ENCODE measurements at regions not wholly inside any gene's neighbourhood (a gene's known extent, or its start where the extent isn't known, plus 50 kb on each side); places are given as distances from the start of the nearest gene placed in this dataset.

DNA sequence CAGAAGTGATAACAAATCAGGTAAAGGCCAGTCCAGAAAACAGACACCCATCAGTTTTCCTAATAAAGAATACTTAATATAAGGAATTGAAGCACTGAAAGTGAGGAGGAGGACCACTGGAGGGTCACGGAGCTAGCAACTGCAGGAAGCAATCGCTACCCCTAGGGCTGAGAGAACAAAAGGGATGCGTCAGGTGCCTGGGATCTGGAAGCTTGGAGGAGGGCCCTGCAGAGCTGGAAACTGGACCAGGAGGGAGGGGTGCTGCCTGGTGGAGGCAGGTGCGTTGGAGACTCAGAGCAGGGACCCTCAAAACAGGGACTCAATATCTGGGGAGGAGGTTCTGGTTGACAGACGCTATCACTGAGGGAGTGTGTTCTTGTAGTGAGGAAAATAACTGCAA lies 308.1 kb upstream of the RASGRP1 start:
- H3K4me3 ChIP-seq (ENCODE audit: control insufficient read depth, low read depth, low read length), result no peak overlapping the region
- TF ChIP-seq, protein P1, sequence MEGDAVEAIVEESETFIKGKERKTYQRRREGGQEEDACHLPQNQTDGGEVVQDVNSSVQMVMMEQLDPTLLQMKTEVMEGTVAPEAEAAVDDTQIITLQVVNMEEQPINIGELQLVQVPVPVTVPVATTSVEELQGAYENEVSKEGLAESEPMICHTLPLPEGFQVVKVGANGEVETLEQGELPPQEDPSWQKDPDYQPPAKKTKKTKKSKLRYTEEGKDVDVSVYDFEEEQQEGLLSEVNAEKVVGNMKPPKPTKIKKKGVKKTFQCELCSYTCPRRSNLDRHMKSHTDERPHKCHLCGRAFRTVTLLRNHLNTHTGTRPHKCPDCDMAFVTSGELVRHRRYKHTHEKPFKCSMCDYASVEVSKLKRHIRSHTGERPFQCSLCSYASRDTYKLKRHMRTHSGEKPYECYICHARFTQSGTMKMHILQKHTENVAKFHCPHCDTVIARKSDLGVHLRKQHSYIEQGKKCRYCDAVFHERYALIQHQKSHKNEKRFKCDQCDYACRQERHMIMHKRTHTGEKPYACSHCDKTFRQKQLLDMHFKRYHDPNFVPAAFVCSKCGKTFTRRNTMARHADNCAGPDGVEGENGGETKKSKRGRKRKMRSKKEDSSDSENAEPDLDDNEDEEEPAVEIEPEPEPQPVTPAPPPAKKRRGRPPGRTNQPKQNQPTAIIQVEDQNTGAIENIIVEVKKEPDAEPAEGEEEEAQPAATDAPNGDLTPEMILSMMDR (IDR thresholded peaks at IDR 0.05; ENCODE audit: control insufficient read depth, insufficient read depth, low read depth, low read length, missing control alignments), result no peak
- no peak for DNase-seq (ENCODE audit: low read depth)

DNA sequence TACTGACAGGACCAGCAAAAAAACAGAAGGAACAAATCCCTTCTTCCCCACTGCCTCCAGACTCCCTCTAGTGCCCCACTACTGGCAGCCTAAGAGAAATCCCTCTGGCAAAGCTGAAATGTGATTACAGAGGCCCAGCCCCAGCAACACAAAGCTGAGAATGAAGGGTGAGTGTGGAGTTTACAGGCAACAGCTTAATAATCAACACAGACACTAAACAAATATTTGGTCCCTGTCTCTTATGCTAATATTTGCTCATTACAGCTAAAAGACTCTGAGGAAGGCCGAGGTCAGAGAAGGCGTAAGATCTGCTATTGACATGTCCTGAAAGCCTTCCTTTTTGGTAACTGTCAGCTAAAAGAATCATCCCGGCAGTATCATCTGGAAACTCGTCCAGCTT lies 308.5 kb upstream of the RASGRP1 start:
- TF ChIP-seq, protein P1 (IDR thresholded peaks at IDR 0.05; ENCODE audit: control insufficient read depth, insufficient read depth, low read depth, low read length, missing control alignments), result no peak
- DNase-seq (ENCODE audit: low read depth), result no peak

GRCh38 chr15:38874464-38874863 lies 309.9 kb upstream of the RASGRP1 start:
- TF ChIP-seq, protein P1 (IDR thresholded peaks at IDR 0.05; ENCODE audit: control insufficient read depth, insufficient read depth, low read depth, low read length, missing control alignments), result no peak
- H3K4me3 ChIP-seq (ENCODE audit: control insufficient read depth, low read depth, low read length), result no peak overlapping the region
- no peak for DNase-seq (ENCODE audit: low read depth)

More for the DNA sequence above, 308.5 kb upstream of the RASGRP1 start:
- no peak overlapping the region for H3K4me3 ChIP-seq (ENCODE audit: control insufficient read depth, low read depth, low read length)

- TF ChIP-seq, protein P1 (IDR thresholded peaks at IDR 0.05; ENCODE audit: control insufficient read depth, insufficient read depth, low read depth, low read length, missing control alignments), result no peak
- no peak for DNase-seq (ENCODE audit: low read depth)
- no peak overlapping the region for H3K4me3 ChIP-seq (ENCODE audit: control insufficient read depth, low read depth, low read length)
These were observed 311.6 kb upstream of the RASGRP1 start for GRCh38 chr15:38876211-38876610.

DNA sequence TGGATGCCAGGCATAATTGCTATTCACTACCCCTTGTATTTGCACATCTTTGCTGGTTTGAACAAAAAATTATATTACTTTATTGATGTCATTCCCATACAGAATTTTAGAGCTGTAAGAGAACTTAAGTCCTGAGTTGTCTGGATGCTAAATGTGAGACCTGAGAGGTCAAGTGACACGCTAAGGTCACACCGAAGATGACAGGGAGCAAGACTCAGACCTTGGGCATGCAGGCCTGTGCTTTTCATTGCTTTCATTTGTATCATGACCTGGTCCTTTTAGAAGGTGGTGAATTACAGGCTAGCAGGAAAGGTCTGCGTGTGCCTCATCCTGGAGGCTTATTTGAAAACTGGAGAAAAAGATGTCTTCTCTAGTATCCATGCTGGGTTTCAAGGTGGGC lies 312.0 kb upstream of the RASGRP1 start:
- TF ChIP-seq, protein P1 (IDR thresholded peaks at IDR 0.05; ENCODE audit: control insufficient read depth, insufficient read depth, low read depth, low read length, missing control alignments), result no peak
- no peak for DNase-seq (ENCODE audit: low read depth)
- H3K4me3 ChIP-seq (ENCODE audit: control insufficient read depth, low read depth, low read length), result no peak overlapping the region

DNA sequence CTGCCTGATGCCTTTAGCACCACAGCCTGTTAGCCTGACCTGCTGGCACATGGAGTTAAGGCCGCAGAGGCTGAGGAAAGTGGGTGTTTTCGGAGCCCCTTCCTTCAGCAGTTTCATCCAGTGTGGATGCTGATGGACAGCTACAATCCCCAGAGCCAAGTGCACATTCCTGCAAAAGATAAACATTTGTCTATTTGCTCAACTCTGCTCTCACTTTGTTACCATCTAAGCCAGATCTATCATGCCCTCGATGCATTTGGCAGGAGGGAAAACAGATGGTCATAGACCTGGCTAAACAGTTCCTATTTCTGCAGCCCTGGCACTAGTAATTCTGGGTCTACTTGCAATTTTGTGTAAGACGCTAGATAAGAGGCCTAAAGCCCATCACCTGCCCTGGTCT lies 312.9 kb upstream of the RASGRP1 start:
- TF ChIP-seq, protein P1 (IDR thresholded peaks at IDR 0.05; ENCODE audit: control insufficient read depth, insufficient read depth, low read depth, low read length, missing control alignments), result no peak
- no peak for DNase-seq (ENCODE audit: low read depth)
- no peak overlapping the region for H3K4me3 ChIP-seq (ENCODE audit: control insufficient read depth, low read depth, low read length)

DNA sequence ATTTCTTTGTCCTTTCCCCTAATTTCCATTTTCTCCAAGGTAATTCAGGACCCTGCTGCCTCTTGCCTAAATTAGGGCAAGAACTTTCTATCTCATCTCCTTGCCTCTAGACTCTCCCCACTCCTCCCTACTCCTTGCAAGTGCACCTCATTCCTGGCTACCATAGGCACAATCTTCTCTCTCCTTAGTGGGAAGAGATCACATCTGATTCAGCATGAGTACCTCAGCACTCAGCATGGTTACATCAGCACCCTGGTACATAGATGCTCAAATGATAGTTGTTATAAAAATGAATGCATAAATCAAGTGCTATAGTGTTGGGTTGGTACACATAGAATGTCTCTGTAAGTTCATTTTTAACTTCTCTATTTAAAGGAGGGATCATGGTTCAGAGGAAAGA lies 313.4 kb upstream of the RASGRP1 start:
- TF ChIP-seq, protein P1 (IDR thresholded peaks at IDR 0.05; ENCODE audit: control insufficient read depth, insufficient read depth, low read depth, low read length, missing control alignments), result no peak
- DNase-seq (ENCODE audit: low read depth), result no peak
- H3K4me3 ChIP-seq (ENCODE audit: control insufficient read depth, low read depth, low read length), result no peak overlapping the region

Data from AG09309 (cell line).